ENCODE measurements at regions not wholly inside any gene's neighbourhood (a gene's known extent, or its start where the extent isn't known, plus 50 kb on each side); places are given as distances from the start of the nearest gene placed in this dataset.
"Not testable (repeated sequence)": the region's sequence is repeated elsewhere in the genome, so short reads cannot be mapped to it uniquely, and the experiment has no call there.

DNA sequence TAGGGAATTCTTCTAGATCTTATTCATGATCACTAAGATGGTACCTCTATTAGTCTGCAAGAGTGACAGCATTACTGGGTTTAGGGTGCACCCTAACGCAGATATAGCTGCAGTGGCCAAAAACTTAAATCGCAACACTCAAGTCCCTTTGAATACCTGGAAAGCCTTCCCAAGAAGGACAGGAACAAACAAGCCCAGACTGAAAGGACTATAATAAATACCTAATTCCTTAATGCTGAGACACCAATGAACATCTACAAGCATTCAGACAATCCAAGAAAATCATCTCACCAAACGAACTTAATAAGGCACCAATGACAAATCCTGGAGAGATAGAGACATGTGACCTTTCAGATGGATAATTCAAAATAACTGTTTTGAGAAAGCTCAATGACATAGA is 74.9 kb upstream of the PDHA2 start:
- POLR2A ChIA-PET = no interaction called here
- Histone ChIP-seq H2AFZ (ENCODE audit: low read length) (no peak overlapping the region), H3K9me3 (ENCODE audit: low read length) (no peaks in the 10 kb centered on the region), H3K4me1 (ENCODE audit: insufficient read depth, low read length, poor library complexity, severe bottlenecking) (no peaks in the 10 kb centered on the region), H4K20me1 (ENCODE audit: insufficient read depth, low read length) (no peaks in the 10 kb centered on the region), H3K9me2 (ENCODE audit: insufficient read depth, low read length) (no peaks in the 10 kb centered on the region), H3K4me3 (ENCODE audit: low read depth, low read length, poor library complexity, severe bottlenecking) (no peak overlapping the region), H3K79me2 (ENCODE audit: insufficient read depth, low read depth, low read length) (no peaks in the 10 kb centered on the region), H3K4me2 (ENCODE audit: low read length) (no peak overlapping the region), H3K36me3 (ENCODE audit: insufficient read depth, low read length) (no peaks in the 10 kb centered on the region), H3K27ac (ENCODE audit: low read depth, low read length, poor library complexity, severe bottlenecking) (no peak overlapping the region)
- no TSS peak for BruUV-seq (replicated peaks)
- TF ChIP-seq EZH2phosphoT487 (IDR thresholded peaks at IDR 0.05; ENCODE audit: borderline replicate concordance, low read depth, low read length) = no peak
- DNase-seq (ENCODE audit: low spot score) = no peak
- intact Hi-C loops (cut with micrococcal nuclease; ENCODE audit: unreplicated experiment) = no loop called here
- CTCF ChIA-PET (ENCODE audit: unreplicated experiment) = no interaction called here

DNA sequence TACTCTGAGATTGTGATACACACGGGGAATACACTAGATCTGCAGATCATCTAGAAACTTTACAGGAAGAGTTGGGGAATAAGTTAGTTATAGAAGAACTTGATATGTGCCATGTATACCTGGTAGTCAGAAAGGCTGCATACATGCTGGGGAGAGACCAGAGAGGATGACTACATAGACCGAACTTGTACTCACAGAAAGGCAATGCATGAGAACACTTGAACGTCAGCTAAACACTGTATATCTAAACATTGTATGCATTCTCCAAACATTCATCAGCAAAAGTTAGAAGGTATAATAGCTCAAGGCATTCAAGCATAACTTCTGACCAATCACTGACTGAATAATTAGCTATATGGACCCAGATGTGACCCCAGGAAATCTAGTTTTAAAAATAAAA is 78.0 kb upstream of the PDHA2 start:
- intact Hi-C loops (cut with micrococcal nuclease; ENCODE audit: unreplicated experiment) = no loop called here
- H3K4me2 ChIP-seq (ENCODE audit: low read length) = no peak overlapping the region
- CTCF ChIA-PET (ENCODE audit: unreplicated experiment) = no interaction called here
- no peak for TF ChIP-seq EZH2phosphoT487 (IDR thresholded peaks at IDR 0.05; ENCODE audit: borderline replicate concordance, low read depth, low read length)
- TF ChIP-seq, protein P1, sequence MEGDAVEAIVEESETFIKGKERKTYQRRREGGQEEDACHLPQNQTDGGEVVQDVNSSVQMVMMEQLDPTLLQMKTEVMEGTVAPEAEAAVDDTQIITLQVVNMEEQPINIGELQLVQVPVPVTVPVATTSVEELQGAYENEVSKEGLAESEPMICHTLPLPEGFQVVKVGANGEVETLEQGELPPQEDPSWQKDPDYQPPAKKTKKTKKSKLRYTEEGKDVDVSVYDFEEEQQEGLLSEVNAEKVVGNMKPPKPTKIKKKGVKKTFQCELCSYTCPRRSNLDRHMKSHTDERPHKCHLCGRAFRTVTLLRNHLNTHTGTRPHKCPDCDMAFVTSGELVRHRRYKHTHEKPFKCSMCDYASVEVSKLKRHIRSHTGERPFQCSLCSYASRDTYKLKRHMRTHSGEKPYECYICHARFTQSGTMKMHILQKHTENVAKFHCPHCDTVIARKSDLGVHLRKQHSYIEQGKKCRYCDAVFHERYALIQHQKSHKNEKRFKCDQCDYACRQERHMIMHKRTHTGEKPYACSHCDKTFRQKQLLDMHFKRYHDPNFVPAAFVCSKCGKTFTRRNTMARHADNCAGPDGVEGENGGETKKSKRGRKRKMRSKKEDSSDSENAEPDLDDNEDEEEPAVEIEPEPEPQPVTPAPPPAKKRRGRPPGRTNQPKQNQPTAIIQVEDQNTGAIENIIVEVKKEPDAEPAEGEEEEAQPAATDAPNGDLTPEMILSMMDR (conservative IDR thresholded peaks at IDR 0.05; ENCODE audit: low read length) = no peak
- no peak for DNase-seq (ENCODE audit: low spot score)
- H3K9me3 ChIP-seq (ENCODE audit: low read length) = no peaks in the 10 kb centered on the region
- no peaks in the 10 kb centered on the region for H4K20me1 ChIP-seq (ENCODE audit: insufficient read depth, low read length)
- no peak overlapping the region for H3K27ac ChIP-seq (ENCODE audit: low read depth, low read length, poor library complexity, severe bottlenecking)
- BruUV-seq (replicated peaks) = no TSS peak
- H3K9me2 ChIP-seq (ENCODE audit: insufficient read depth, low read length) = no peaks in the 10 kb centered on the region
- no peaks in the 10 kb centered on the region for H3K79me2 ChIP-seq (ENCODE audit: insufficient read depth, low read depth, low read length)
- POLR2A ChIA-PET = interaction anchor here (0.7 kb wide), 1 partner anchor 295 kb away, joined by 3 read pairs; no protein-coding TSS in a partner anchor
- peaks cover 20% of the 10 kb centered on the region for H3K4me1 ChIP-seq (ENCODE audit: insufficient read depth, low read length, poor library complexity, severe bottlenecking)
- no peak overlapping the region for H2AFZ ChIP-seq (ENCODE audit: low read length)
- H3K4me3 ChIP-seq (ENCODE audit: low read depth, low read length, poor library complexity, severe bottlenecking) = no peak overlapping the region
- H3K36me3 ChIP-seq (ENCODE audit: insufficient read depth, low read length) = no peaks in the 10 kb centered on the region

DNA sequence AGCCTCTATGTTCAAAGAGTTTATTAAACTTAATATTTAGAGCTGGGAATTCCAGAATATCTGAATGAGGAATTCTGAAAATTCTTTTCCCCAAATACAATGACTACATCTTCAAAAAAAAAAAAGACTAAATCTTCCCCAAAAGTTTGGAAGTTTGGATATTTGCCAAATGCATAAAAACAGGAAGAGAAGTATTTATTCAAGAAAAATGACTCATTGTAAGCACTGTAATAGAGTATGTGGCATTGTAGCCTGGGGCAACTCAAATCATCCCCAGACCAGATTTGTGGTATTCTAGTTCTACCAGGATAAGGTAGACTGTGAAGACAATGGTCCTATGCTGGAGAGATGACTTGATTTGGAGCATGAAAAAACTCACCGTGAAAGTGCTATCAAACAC is 78.5 kb upstream of the PDHA2 start:
- Histone ChIP-seq H3K36me3 (ENCODE audit: insufficient read depth, low read length) (no peaks in the 10 kb centered on the region), H3K4me3 (ENCODE audit: low read depth, low read length, poor library complexity, severe bottlenecking) (no peak overlapping the region), H4K20me1 (ENCODE audit: insufficient read depth, low read length) (no peaks in the 10 kb centered on the region), H3K4me1 (ENCODE audit: insufficient read depth, low read length, poor library complexity, severe bottlenecking) (peaks cover 20% of the 10 kb centered on the region), H3K9me3 (ENCODE audit: low read length) (no peaks in the 10 kb centered on the region), H3K9me2 (ENCODE audit: insufficient read depth, low read length) (no peaks in the 10 kb centered on the region), H2AFZ (ENCODE audit: low read length) (no peak overlapping the region), H3K27ac (ENCODE audit: low read depth, low read length, poor library complexity, severe bottlenecking) (no peak overlapping the region), H3K4me2 (ENCODE audit: low read length) (no peak overlapping the region), H3K79me2 (ENCODE audit: insufficient read depth, low read depth, low read length) (no peaks in the 10 kb centered on the region)
- ChIA-PET POLR2A (interaction anchor here (0.7 kb wide), 1 partner anchor 294 kb away, joined by 3 read pairs; no protein-coding TSS in a partner anchor), CTCF (ENCODE audit: unreplicated experiment) (no interaction called here)
- intact Hi-C loops (cut with micrococcal nuclease; ENCODE audit: unreplicated experiment) = no loop called here
- no peak for DNase-seq (ENCODE audit: low spot score)
- no peak for TF ChIP-seq EZH2phosphoT487 (IDR thresholded peaks at IDR 0.05; ENCODE audit: borderline replicate concordance, low read depth, low read length)
- TF ChIP-seq, protein P1 (conservative IDR thresholded peaks at IDR 0.05; ENCODE audit: low read length) = no peak
- no TSS peak for BruUV-seq (replicated peaks)

DNA sequence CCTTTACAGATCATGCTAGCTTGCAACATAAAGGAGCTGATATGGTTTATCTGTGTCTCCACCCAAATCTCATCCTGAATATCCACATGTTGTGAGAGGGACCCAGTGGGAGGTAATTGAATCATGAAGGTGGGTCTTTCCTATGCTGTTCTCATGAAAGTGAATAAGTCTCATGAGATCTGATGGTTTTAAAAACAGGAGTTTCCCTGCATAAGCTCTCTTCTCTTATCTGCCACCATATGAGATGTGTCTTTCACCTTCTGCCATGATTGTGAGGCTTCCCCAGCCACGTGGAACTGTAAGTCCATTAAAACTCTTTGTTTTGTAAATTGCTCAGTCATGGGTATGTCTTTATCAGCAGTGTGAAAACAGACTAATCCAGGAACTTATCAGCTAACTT is 79.2 kb upstream of the PDHA2 start:
- H4K20me1 ChIP-seq (ENCODE audit: insufficient read depth, low read length); H3K9me2 ChIP-seq (ENCODE audit: insufficient read depth, low read length); H3K4me3 ChIP-seq (ENCODE audit: low read depth, low read length, poor library complexity, severe bottlenecking); H3K27ac ChIP-seq (ENCODE audit: low read depth, low read length, poor library complexity, severe bottlenecking); POLR2A ChIA-PET; H3K9me3 ChIP-seq (ENCODE audit: low read length); H2AFZ ChIP-seq (ENCODE audit: low read length); BruUV-seq (replicated peaks); CTCF ChIA-PET (ENCODE audit: unreplicated experiment); DNase-seq (ENCODE audit: low spot score); intact Hi-C loops (cut with micrococcal nuclease; ENCODE audit: unreplicated experiment); H3K79me2 ChIP-seq (ENCODE audit: insufficient read depth, low read depth, low read length); H3K36me3 ChIP-seq (ENCODE audit: insufficient read depth, low read length); H3K4me2 ChIP-seq (ENCODE audit: low read length): not testable (repeated sequence)
- peaks cover 20% of the 10 kb centered on the region for H3K4me1 ChIP-seq (ENCODE audit: insufficient read depth, low read length, poor library complexity, severe bottlenecking)
